Neural progenitor cell (in vitro differentiated cells): ENCODE measurements at regions not wholly inside any gene's neighbourhood (a gene's known extent, or its start where the extent isn't known, plus 50 kb on each side); places are given as distances from the start of the nearest gene placed in this dataset.
A peak's percentile ranks its signal among the peaks of the same experiment; 100 is the strongest.

Source experiments
- DNase-seq: peaks from one replicate; pipeline ENCODE4 v3.0.0-alpha.2; 2016; ENCODE audit warnings: low spot score
- H2AFZ ChIP-seq: fragments of 200-600 bp; sonication (generic); replicated peaks from 2 replicates; pipeline ENCODE4 v1.6.1; 2016; ENCODE audit warnings: antibody characterized with exemption
- H3F3A ChIP-seq: fragments of 200-600 bp; sonication (generic); 2 replicates; pipeline ENCODE4 v1.6.1; 2016; ENCODE audit warnings: antibody characterized with exemption, low read depth
- H3K27ac ChIP-seq: fragments of 200-600 bp; sonication (generic); 2 replicates; pipeline ENCODE4 v1.5.1; 2016; ENCODE audit warnings: mild to moderate bottlenecking
- H3K27me3 ChIP-seq: fragments of 200-600 bp; sonication (generic); 2 replicates; pipeline ENCODE4 v1.6.1; 2016; ENCODE audit warnings: mild to moderate bottlenecking, moderate library complexity
- H3K36me3 ChIP-seq: fragments of 200-600 bp; sonication (generic); 2 replicates; pipeline ENCODE4 v1.5.1; 2016
- H3K4me1 ChIP-seq: fragments of 200-600 bp; sonication (generic); 2 replicates; pipeline ENCODE4 v1.6.1; 2016; ENCODE audit warnings: mixed run types
- H3K4me2 ChIP-seq: fragments of 200-600 bp; sonication (generic); 2 replicates; pipeline ENCODE4 v1.6.1; 2016
- H3K4me3 ChIP-seq: fragments of 200-600 bp; sonication (generic); 2 replicates; pipeline ENCODE4 v1.5.1; 2016
- H3K79me2 ChIP-seq: fragments of 200-600 bp; sonication (generic); 2 replicates; pipeline ENCODE4 v1.6.1; 2016; ENCODE audit warnings: low read depth
- H3K9ac ChIP-seq: fragments of 200-600 bp; sonication (generic); 2 replicates; pipeline ENCODE4 v1.6.1; 2016
- H3K9me3 ChIP-seq: fragments of 200-600 bp; sonication (generic); 2 replicates; pipeline ENCODE4 v1.5.1; 2016; ENCODE audit warnings: low read depth
- H4K20me1 ChIP-seq: fragments of 200-600 bp; sonication (generic); 2 replicates; pipeline ENCODE4 v1.6.1; 2016; ENCODE audit warnings: low read depth
- H3K27ac Mint-ChIP-seq: 3 replicates; pipeline ENCODE4 v1.8.0; 2021; ENCODE audit warnings: mixed read lengths
- H3K27me3 Mint-ChIP-seq: 2 replicates; pipeline ENCODE4 v1.8.0; 2022; ENCODE audit warnings: low read depth, mild to moderate bottlenecking, inconsistent platforms, moderate library complexity, mixed read lengths; ENCODE audit not compliant: insufficient read depth
- H3K36me3 Mint-ChIP-seq: 3 replicates; pipeline ENCODE4 v1.8.0; 2021; ENCODE audit warnings: mixed read lengths
- H3K4me1 Mint-ChIP-seq: 3 replicates; pipeline ENCODE4 v1.8.0; 2021; ENCODE audit warnings: mixed read lengths
- H3K4me3 Mint-ChIP-seq: 3 replicates; pipeline ENCODE4 v1.8.0; 2021; ENCODE audit warnings: mild to moderate bottlenecking, moderate library complexity, mixed read lengths
- H3K9me3 Mint-ChIP-seq: 3 replicates; pipeline ENCODE4 v1.8.0; 2020; ENCODE audit warnings: mixed read lengths
- CTCF ChIP-seq: fragments of 200-600 bp; sonication (generic); IDR thresholded peaks from 2 replicates; pipeline ENCODE4 v1.5.1; 2017; ENCODE audit warnings: antibody characterized with exemption, mild to moderate bottlenecking
- EZH2 ChIP-seq: fragments of 200-600 bp; sonication (generic); IDR thresholded peaks from 2 replicates; pipeline ENCODE4 v1.6.1; 2017; ENCODE audit warnings: antibody characterized with exemption, mild to moderate bottlenecking, moderate library complexity
- EZH2phosphoT487 ChIP-seq: fragments of 200-600 bp; sonication (generic); IDR thresholded peaks from 2 replicates; pipeline ENCODE4 v1.6.1; 2017; ENCODE audit warnings: antibody characterized with exemption

GRCh38 chr6:154917941-154918340, 77.2 kb upstream of the TIAM2 start:
- H3K9me3 Mint-ChIP-seq, result no peaks in the 10 kb centered on the region
- no peaks in the 10 kb centered on the region for H3K36me3 ChIP-seq
- H3K27ac Mint-ChIP-seq, result peak overlapping the region; percentile 57
- no peaks in the 10 kb centered on the region for H4K20me1 ChIP-seq
- no peaks in the 10 kb centered on the region for H3K36me3 Mint-ChIP-seq
- no peaks in the 10 kb centered on the region for H3K79me2 ChIP-seq
- no peak overlapping the region for H3K27ac ChIP-seq
- H3K27me3 Mint-ChIP-seq, result peaks cover 7% of the 10 kb centered on the region
- H3K9ac ChIP-seq, result no peak overlapping the region
- H3K4me3 ChIP-seq, result no peak overlapping the region
- H3K27me3 ChIP-seq, result no peaks in the 10 kb centered on the region
- H3K9me3 ChIP-seq, result no peaks in the 10 kb centered on the region
- peaks cover 2% of the 10 kb centered on the region for H3K4me1 Mint-ChIP-seq
- H2AFZ ChIP-seq, result no peak overlapping the region
- no peak overlapping the region for H3K4me2 ChIP-seq
- no peak for TF ChIP-seq EZH2
- no peak for TF ChIP-seq CTCF
- no peak for DNase-seq
- peaks cover 3% of the 10 kb centered on the region for H3K4me1 ChIP-seq
- no peaks in the 10 kb centered on the region for H3F3A ChIP-seq
- H3K4me3 Mint-ChIP-seq, result no peak overlapping the region

GRCh38 chr6:154919806-154920205, 75.3 kb upstream of the TIAM2 start:
- DNase-seq, result no peak
- no peak overlapping the region for H3K9ac ChIP-seq
- no peaks in the 10 kb centered on the region for H3K27me3 ChIP-seq
- H3K4me2 ChIP-seq, result no peak overlapping the region
- no peaks in the 10 kb centered on the region for H3F3A ChIP-seq
- no peaks in the 10 kb centered on the region for H4K20me1 ChIP-seq
- Mint-ChIP-seq H3K4me1 (peaks cover 16% of the 10 kb centered on the region), H3K4me3 (no peak overlapping the region), H3K9me3 (no peaks in the 10 kb centered on the region), H3K27ac (no peak overlapping the region), H3K36me3 (no peaks in the 10 kb centered on the region), H3K27me3 (peaks cover 9% of the 10 kb centered on the region)
- H3K4me1 ChIP-seq, result peaks cover 3% of the 10 kb centered on the region
- no peak overlapping the region for H3K27ac ChIP-seq
- no peak overlapping the region for H3K4me3 ChIP-seq
- no peaks in the 10 kb centered on the region for H3K79me2 ChIP-seq
- no peak overlapping the region for H2AFZ ChIP-seq
- H3K9me3 ChIP-seq, result no peaks in the 10 kb centered on the region
- H3K36me3 ChIP-seq, result no peaks in the 10 kb centered on the region
- no peak for TF ChIP-seq EZH2phosphoT487

- TF ChIP-seq EZH2, result no peak
- no peak for TF ChIP-seq CTCF
- no peak for TF ChIP-seq EZH2phosphoT487
- H3K9ac ChIP-seq, result no peak overlapping the region
- no peaks in the 10 kb centered on the region for H3F3A ChIP-seq
- Mint-ChIP-seq H3K4me3 (no peak overlapping the region), H3K27ac (peak overlapping the region; percentile 81), H3K9me3 (no peaks in the 10 kb centered on the region), H3K27me3 (peaks cover 9% of the 10 kb centered on the region), H3K36me3 (no peaks in the 10 kb centered on the region), H3K4me1 (peaks cover 16% of the 10 kb centered on the region)
- no peak overlapping the region for H3K4me2 ChIP-seq
- H3K4me1 ChIP-seq, result peaks cover 3% of the 10 kb centered on the region
- H3K9me3 ChIP-seq, result no peaks in the 10 kb centered on the region
- DNase-seq, result no peak
- no peak overlapping the region for H3K4me3 ChIP-seq
- no peak overlapping the region for H2AFZ ChIP-seq
- no peaks in the 10 kb centered on the region for H3K79me2 ChIP-seq
- no peaks in the 10 kb centered on the region for H4K20me1 ChIP-seq
- no peaks in the 10 kb centered on the region for H3K36me3 ChIP-seq
- no peaks in the 10 kb centered on the region for H3K27me3 ChIP-seq
- no peak overlapping the region for H3K27ac ChIP-seq
Observed at GRCh38 chr6:154920495-154921200, 74.5 kb upstream of the TIAM2 start.

DNA sequence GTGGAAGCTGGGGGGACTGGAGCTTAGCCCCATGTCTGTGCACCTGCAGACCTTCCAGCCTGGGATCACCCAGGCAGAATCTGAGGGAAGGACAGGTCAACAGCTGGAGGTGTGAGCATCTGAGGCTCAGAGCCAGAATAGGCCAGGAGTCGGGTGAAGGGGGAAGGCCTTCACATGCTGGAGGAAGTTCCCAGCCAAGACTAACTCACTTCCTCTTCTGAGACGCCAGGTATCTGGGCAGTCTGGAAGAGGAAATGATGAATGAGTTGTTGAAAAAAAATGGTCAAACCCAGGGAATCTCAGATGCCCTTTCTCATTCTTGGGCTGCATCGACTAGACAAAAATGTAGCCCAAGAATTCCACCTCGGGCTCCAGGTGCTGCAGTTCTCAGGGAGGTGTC, 73.6 kb upstream of the TIAM2 start:
- H3K9me3 ChIP-seq, result no peaks in the 10 kb centered on the region
- H3F3A ChIP-seq, result no peaks in the 10 kb centered on the region
- Mint-ChIP-seq H3K27ac (peak overlapping the region; percentile 76), H3K4me3 (no peak overlapping the region), H3K9me3 (no peaks in the 10 kb centered on the region), H3K27me3 (peaks cover 9% of the 10 kb centered on the region), H3K36me3 (no peaks in the 10 kb centered on the region), H3K4me1 (peaks cover 16% of the 10 kb centered on the region)
- H3K9ac ChIP-seq, result no peak overlapping the region
- H3K27ac ChIP-seq, result no peak overlapping the region
- no peaks in the 10 kb centered on the region for H3K36me3 ChIP-seq
- no peaks in the 10 kb centered on the region for H4K20me1 ChIP-seq
- H3K4me3 ChIP-seq, result no peak overlapping the region
- DNase-seq, result no peak
- no peak overlapping the region for H3K4me2 ChIP-seq
- TF ChIP-seq EZH2 (no peak), CTCF (no peak), EZH2phosphoT487 (no peak)
- H3K79me2 ChIP-seq, result no peaks in the 10 kb centered on the region
- no peaks in the 10 kb centered on the region for H3K27me3 ChIP-seq
- no peak overlapping the region for H2AFZ ChIP-seq
- H3K4me1 ChIP-seq, result peaks cover 3% of the 10 kb centered on the region
